ENCODE measurements at regions not wholly inside any gene's neighbourhood (a gene's known extent, or its start where the extent isn't known, plus 50 kb on each side); places are given as distances from the start of the nearest gene placed in this dataset.

- no peak for TF ChIP-seq CTCF (IDR thresholded peaks at IDR 0.05)
- Histone ChIP-seq H3K4me2 (ENCODE audit: low read length) (no peak overlapping the region), H3K27ac (no peak overlapping the region), H3K9ac (no peak overlapping the region), H3K36me3 (ENCODE audit: control insufficient read depth, insufficient read depth, low read length) (no peaks in the 10 kb centered on the region), H3K4me3 (ENCODE audit: low read depth, low read length) (no peak overlapping the region), H2AFZ (no peak overlapping the region), H3K9me3 (ENCODE audit: control insufficient read depth, low read length) (no peaks in the 10 kb centered on the region), H3K79me2 (no peaks in the 10 kb centered on the region), H3K27me3 (ENCODE audit: control insufficient read depth, insufficient read depth, low read length) (no peaks in the 10 kb centered on the region), H3K4me1 (no peaks in the 10 kb centered on the region)
Measured at GRCh38 chr7:69129951-69130350, 468.3 kb upstream of the AUTS2 start.

- no peak for TF ChIP-seq CTCF (IDR thresholded peaks at IDR 0.05)
- H2AFZ ChIP-seq, result no peak overlapping the region
- no peaks in the 10 kb centered on the region for H3K79me2 ChIP-seq
- H3K27me3 ChIP-seq (ENCODE audit: control insufficient read depth, insufficient read depth, low read length), result no peaks in the 10 kb centered on the region
- H3K4me3 ChIP-seq (ENCODE audit: low read depth, low read length), result no peak overlapping the region
- no peaks in the 10 kb centered on the region for H3K4me1 ChIP-seq
- no peaks in the 10 kb centered on the region for H3K36me3 ChIP-seq (ENCODE audit: control insufficient read depth, insufficient read depth, low read length)
- H3K4me2 ChIP-seq (ENCODE audit: low read length), result no peak overlapping the region
- no peak overlapping the region for H3K9ac ChIP-seq
- no peaks in the 10 kb centered on the region for H3K9me3 ChIP-seq (ENCODE audit: control insufficient read depth, low read length)
- H3K27ac ChIP-seq, result no peak overlapping the region
Measured at GRCh38 chr7:69130396-69130795, 467.9 kb upstream of the AUTS2 start.

- no peak overlapping the region for H3K4me3 ChIP-seq (ENCODE audit: low read depth, low read length)
- H2AFZ ChIP-seq, result no peak overlapping the region
- no peaks in the 10 kb centered on the region for H3K27me3 ChIP-seq (ENCODE audit: control insufficient read depth, insufficient read depth, low read length)
- H3K4me2 ChIP-seq (ENCODE audit: low read length), result no peak overlapping the region
- no peak overlapping the region for H3K27ac ChIP-seq
- no peaks in the 10 kb centered on the region for H3K4me1 ChIP-seq
- no peaks in the 10 kb centered on the region for H3K36me3 ChIP-seq (ENCODE audit: control insufficient read depth, insufficient read depth, low read length)
- no peaks in the 10 kb centered on the region for H3K79me2 ChIP-seq
- H3K9ac ChIP-seq, result no peak overlapping the region
- no peaks in the 10 kb centered on the region for H3K9me3 ChIP-seq (ENCODE audit: control insufficient read depth, low read length)
- no peak for TF ChIP-seq CTCF (IDR thresholded peaks at IDR 0.05)
Measured at GRCh38 chr7:69134316-69134715, 464.0 kb upstream of the AUTS2 start.

- Histone ChIP-seq H3K4me2 (ENCODE audit: low read length) (no peak overlapping the region), H3K36me3 (ENCODE audit: control insufficient read depth, insufficient read depth, low read length) (no peaks in the 10 kb centered on the region), H3K9ac (no peak overlapping the region), H3K4me3 (ENCODE audit: low read depth, low read length) (no peak overlapping the region), H3K9me3 (ENCODE audit: control insufficient read depth, low read length) (no peaks in the 10 kb centered on the region), H3K27ac (no peak overlapping the region), H3K4me1 (no peaks in the 10 kb centered on the region), H3K79me2 (no peaks in the 10 kb centered on the region), H2AFZ (no peak overlapping the region), H3K27me3 (ENCODE audit: control insufficient read depth, insufficient read depth, low read length) (no peaks in the 10 kb centered on the region)
- TF ChIP-seq CTCF (IDR thresholded peaks at IDR 0.05), result no peak
Measured at GRCh38 chr7:69147631-69148030, 450.6 kb upstream of the AUTS2 start.
